Kidney capillary endothelial cell (primary cell): ENCODE measurements at regions not wholly inside any gene's neighbourhood (a gene's known extent, or its start where the extent isn't known, plus 50 kb on each side); places are given as distances from the start of the nearest gene placed in this dataset.
A peak's percentile ranks its signal among the peaks of the same experiment; 100 is the strongest.
"Not testable (repeated sequence)": the region's sequence is repeated elsewhere in the genome, so short reads cannot be mapped to it uniquely, and the experiment has no call there.

Experiments used
- DNase-seq: peaks from one replicate; pipeline ENCODE4 v3.0.0-alpha.2; 2018; ENCODE audit warnings: low spot score

DNA sequence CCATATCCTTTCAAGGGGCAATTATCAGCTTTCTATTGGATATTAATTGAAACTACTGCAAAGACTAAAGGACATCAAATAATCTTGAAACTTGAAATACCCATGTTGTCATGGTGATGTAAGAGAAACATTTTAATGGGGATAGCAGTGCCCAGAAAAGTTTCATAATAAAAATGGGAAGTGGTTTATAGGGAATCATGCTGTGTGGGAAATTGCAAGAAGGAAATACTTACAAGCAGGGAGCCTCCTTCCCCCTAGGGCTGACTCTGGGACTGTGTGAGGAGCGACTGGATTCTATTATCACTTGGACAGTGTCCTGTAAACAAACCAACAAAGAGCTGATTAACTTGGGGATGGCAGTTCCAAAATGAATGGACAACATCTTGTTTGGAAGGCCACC is 1393.1 kb upstream of the GOT2 start:
- no peak for DNase-seq

DNA sequence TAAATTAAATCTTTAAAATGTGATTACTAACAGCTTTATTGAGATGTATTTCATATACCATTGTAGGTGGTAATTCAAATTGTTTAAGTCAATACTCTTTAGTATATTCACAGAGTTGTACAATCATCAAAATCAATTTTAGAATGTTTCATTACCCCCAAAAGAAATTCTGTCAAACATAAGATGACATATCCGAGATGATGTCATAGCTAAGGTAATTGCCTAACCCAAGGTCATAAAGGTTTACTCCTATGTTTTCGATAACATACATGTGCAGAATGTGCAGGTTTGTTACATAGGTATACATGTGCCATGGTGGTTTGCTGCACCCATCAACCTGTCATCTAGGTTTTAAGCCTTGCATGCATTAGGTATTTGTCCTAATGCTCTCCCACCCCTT is 1392.0 kb upstream of the GOT2 start:
- not testable (repeated sequence) for DNase-seq

DNA sequence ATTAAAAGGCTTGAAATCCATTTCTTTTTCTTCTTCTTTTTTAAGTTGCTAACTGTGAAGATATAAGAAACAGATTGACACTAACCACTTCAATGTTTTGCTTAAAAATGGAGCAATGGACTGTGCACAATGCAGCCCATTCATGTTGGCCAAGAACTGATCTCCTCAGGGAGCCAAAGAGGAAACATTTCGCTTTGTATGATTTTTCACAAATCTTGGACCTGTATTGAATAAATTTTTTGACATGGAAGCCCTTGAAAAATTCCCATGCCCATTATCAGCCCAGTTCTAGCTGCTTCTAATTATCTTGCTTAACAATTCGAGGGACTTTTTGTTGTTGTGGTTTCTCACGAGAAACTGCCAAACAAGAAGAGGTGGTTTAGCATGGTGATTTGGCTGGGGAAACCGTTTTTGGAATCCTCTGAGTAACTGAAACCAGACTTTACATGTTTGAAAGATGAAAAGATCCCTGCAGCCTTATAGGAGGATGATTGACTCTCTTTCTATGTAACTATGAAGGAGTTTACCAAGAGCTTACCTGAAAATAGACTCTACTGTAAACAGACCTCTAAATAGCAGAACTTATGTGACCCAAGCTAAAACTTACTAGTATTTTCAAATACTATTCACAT is 1389.4 kb upstream of the GOT2 start:
- no peak for DNase-seq

- DNase-seq = no peak
Observed at GRCh38 chr16:60120586-60120985, 1386.5 kb upstream of the GOT2 start.

- no peak for DNase-seq
Observed at GRCh38 chr16:60110531-60110930, 1376.4 kb upstream of the GOT2 start.

GRCh38 chr16:60107871-60108270 is 1373.8 kb upstream of the GOT2 start:
- no peak for DNase-seq

- DNase-seq = no peak
Observed at GRCh38 chr16:60107437-60107836, 1373.3 kb upstream of the GOT2 start.

DNA sequence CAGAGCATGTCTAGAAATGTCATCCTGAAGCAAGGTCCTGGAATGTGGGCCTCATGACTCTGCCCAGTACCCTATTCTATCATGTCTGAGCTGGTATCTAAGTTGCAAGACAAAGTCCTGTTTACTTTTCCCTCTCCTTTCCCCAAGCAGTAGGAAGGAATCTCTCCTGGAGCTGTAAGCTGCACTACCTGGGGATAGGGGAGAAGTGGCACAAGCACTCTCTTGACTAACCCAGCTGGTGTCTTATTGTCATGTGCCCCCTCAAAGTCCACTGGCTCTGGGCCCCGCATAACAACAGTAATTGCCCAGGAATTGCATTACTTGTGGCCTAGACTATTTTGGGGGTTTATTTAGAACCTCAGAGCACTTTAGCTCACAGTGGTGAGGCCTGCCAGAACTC is 1366.3 kb upstream of the GOT2 start:
- DNase-seq = no peak

- peak; percentile 68 for DNase-seq
Observed at GRCh38 chr16:60091529-60091928, 1357.4 kb upstream of the GOT2 start.

GRCh38 chr16:60091071-60091470 is 1357.0 kb upstream of the GOT2 start:
- DNase-seq = no peak

GRCh38 chr16:60087530-60087929 is 1353.4 kb upstream of the GOT2 start:
- DNase-seq = no peak

DNA sequence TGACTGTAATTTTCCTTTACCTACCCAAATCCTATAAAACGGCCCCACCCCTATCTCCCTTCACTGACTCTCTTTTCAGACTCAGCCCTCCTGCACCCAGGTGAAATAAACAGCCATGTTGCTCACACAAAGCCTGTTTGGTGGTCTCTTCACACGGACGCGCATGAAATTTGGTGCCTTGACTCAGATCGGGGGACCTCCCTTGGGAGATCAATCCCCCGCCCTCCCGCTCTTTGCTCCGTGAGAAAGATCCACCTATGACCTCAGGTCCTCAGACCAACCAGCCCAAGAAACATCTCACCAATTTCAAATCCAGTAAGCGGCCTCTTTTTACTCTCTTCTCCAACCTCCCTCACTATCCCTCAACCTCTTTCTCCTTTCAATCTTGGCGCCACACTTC is 1344.7 kb upstream of the GOT2 start:
- DNase-seq = not testable (repeated sequence)

DNA sequence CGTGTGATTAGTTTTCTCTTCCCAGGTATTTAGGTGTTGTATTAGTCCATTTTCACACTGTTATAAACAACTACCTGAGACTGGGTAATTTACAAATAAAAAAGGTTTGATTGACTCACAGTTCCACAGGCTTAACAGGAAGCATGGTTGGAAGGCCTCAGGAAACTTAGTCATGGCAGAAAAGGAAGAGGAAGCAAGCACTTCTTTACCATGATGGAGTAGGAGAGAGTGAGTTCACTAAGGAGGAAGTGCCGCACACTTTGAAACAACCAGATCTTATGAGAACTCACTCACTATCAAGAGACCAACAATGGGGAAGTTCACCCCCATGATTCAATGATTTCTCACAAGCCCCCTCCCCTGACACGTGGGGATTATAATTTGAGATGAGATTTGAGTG is 1343.7 kb upstream of the GOT2 start:
- peak; percentile 76 for DNase-seq

DNA sequence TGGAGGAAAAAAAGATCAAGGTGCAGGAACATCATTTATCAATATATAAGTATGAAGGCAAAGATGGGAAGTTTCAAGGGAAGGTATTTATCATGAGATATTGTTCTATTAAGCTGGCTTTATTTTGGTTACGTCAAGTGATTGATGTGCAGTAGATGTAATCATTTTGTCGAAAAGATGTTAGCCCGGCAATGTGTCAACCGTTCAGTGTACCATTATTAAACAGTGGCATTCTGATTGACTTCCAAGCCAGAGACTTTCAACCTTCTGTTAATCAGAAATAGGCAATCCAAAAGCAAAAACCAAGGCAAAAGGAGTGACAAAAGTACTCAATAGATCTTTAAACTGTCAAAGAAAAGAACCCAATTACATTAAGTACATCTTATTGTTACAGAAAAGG is 1340.3 kb upstream of the GOT2 start:
- no peak for DNase-seq

DNA sequence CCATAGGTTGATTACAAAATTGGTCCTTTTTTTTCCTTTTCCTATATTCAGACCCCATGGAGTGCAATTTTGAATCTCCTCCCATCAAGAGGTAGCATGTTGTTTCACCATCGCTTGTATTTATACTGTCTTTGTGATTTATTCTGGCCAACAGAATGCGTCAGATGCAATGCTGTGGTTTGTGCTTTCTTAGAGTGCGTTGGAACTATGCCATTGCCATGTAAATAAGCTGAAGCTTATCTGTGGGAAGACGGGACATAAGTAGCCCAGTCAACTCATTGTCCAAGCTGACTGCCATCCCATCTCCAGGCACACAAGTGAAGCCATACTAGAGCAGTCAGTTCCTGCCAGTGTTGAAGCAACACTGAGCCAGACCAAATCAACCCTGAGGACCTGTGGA is 1339.3 kb upstream of the GOT2 start:
- no peak for DNase-seq

GRCh38 chr16:60064026-60064425 is 1329.9 kb upstream of the GOT2 start:
- DNase-seq = no peak

GRCh38 chr16:60061396-60061795 is 1327.3 kb upstream of the GOT2 start:
- DNase-seq = no peak

DNA sequence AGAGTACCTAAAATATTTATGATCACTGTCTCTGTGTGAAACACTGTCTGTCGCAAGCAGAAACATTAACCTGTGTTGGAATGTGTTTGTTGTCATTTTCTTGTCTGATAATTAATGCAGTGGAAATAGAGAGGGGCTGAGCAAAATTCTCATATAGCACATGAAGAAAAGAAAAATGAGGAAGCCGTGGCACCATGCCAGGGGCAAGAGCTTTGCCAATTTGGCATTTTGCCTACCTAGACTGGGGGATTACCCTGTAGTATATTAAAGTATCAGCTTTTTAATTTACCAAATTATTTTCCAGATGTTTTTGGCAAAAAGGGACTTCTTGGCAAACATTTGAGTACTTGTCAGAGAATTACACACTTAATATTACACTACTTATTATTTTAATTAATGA is 1326.6 kb upstream of the GOT2 start:
- DNase-seq = no peak

GRCh38 chr16:60059141-60059540 is 1325.0 kb upstream of the GOT2 start:
- no peak for DNase-seq

DNA sequence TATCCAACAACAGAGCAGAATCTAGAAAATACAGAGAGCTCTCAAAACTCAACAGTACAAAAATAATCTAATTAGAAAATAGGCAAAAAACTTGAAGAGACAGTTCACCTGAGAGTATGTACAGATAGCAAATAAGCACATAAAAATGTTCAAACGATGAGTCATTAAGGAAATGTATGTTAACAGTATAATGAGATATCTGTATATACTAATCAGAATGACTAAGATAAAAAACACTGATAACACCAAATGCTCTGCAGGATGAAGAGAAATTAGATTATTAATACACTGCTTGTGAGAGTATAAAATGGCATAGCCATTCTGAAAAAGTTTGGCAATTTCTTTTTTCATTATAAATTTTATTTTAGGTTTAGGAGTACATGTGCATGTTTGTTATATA is 1307.6 kb upstream of the GOT2 start:
- no peak for DNase-seq

DNA sequence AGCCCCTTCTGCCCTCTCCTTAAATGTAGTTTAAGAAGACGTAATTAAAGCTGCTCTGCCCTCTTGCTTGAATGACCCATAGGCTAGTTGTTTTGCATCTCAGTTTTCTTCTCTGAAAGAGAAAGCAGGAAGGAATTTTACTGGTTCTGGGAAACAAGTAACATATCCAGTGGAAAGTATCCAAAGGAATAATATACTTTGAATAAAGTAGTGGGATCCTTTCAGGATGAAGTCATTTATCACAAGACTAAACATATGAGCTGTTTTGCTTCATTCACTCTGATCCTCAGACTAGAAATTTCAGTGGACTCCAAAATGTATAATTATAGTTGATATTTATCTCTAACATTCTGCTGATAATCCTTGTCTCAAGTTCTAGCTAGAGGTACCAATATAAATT is 1297.6 kb upstream of the GOT2 start:
- no peak for DNase-seq

DNA sequence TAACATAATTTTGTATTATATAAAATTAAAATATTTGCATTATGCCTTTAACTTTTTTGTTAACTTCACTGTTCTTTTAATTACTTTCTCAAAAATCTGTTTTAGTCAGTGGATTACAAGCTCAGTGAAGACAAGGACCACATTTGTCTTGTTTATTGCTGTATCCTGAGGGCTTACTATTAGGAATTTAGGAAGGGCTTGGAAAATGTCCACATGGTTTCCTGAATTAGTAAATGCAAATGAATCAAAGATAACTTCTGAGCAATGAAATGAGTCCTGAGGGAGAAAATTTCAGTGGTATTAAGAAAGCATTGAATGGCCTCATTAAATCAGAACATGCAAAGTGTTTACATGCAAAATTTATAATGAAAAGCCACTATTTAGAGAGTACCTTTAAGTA is 1293.2 kb upstream of the GOT2 start:
- no peak for DNase-seq

- no peak for DNase-seq
Observed at GRCh38 chr16:60013076-60013475, 1279.0 kb upstream of the GOT2 start.

DNA sequence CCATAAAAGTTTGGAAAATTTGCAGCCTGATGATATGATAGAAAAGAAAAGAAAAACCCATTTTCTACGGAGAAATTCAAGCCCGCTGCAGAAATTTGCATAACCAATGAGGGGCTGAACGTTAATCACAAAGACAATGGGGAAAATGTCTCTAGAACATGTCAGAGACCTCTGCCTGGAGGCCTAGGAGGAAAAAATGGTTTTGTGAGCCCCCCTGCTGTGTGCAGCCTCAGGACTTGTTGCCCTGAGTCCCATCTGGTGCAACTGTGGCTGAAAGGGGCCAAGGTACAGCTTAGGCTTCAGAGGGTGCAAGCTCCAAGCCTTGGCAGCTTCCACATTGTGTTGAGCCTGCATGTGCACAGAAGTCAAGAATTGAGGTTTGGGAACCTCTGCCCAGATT is 1267.4 kb upstream of the GOT2 start:
- no peak for DNase-seq

DNA sequence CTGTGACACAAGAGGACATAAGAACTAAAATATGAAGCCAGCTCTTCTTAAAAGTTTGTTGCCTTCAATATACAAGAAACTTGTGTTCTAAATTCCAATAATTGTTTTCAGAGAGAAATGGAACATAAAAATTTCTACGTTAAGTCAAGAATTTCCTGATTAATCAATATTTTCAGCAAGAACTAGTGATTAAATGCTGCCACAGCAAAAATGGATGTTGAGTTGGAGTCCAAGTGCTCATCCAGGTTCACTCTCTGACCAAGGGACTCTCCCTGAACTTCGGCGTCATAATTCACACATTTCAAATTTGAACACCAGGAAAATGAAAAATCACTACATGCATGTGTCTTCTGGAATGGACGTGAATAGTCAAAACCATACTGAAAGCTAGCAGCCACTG is 1263.6 kb upstream of the GOT2 start:
- DNase-seq = no peak
